Thyroid gland (tissue), 4 donors: ENCODE measurements at regions not wholly inside any gene's neighbourhood (a gene's known extent, or its start where the extent isn't known, plus 50 kb on each side); places are given as distances from the start of the nearest gene placed in this dataset.
"Not testable (repeated sequence)": the region's sequence is repeated elsewhere in the genome, so short reads cannot be mapped to it uniquely, and the experiment has no call there.

Experiments used
- DNase-seq, 2 donors: peaks; one replicate each; pipeline ENCODE4 v3.0.0-alpha.2; 2019
- H3K27ac ChIP-seq, 3 donors: fragments of 200-600 bp; sonication (generic); 1 replicate in 2 of 3; 2 replicates in 1 of 3; pipeline ENCODE4 v1.5.1; 2016 to 2019; ENCODE audit warnings: mild to moderate bottlenecking in 1 of 3, moderate library complexity in 1 of 3
- H3K27me3 ChIP-seq: fragments of 200-600 bp; sonication (generic); one replicate; pipeline ENCODE4 v1.5.1; 2019
- H3K36me3 ChIP-seq, 2 donors: fragments of 200-600 bp; sonication (generic); one replicate each; pipeline ENCODE4 v1.5.1; 2016 to 2019
- H3K4me1 ChIP-seq, 2 donors: fragments of 200-600 bp; sonication (generic); one replicate each; pipeline ENCODE4 v1.5.1; 2017 to 2019
- H3K4me3 ChIP-seq, 3 donors: fragments of 200-600 bp; sonication (generic); replicated peaks in 1 of 3; 1 replicate in 2 of 3; 2 replicates in 1 of 3; pipeline ENCODE4 v1.5.1; 2016; ENCODE audit warnings: mild to moderate bottlenecking in 1 of 3
- H3K9me3 ChIP-seq: fragments of 200-600 bp; sonication (generic); one replicate; pipeline ENCODE4 v1.5.1; 2017
- POLR2A ChIP-seq, 2 donors: fragments of 450-650 bp; IDR thresholded peaks; one replicate each; pipeline ENCODE4 v1.6.1; 2017; ENCODE audit warnings: antibody characterized with exemption in 2 of 2, mild to moderate bottlenecking in 2 of 2, moderate library complexity in 1 of 2
- WGBS, 2 donors: methylation state at CpG; one replicate each; pipeline ENCODE4 v1.1.5; 2017; 5-methylcytosine and 5-hydroxymethylcytosine counted together
- intact Hi-C: fragments of 100-400 bp; cut with DNase I; formaldehyde crosslinking; loops from one replicate; pipeline ENCODE4 v1.15.1; 2023
- TF ChIP-seq, protein P1 (sequence below), 6 experiments: fragments of 200-600 bp in 3 of 6; fragments of 450-650 bp in 3 of 6; sonication (generic) in 3 of 6; IDR thresholded peaks; one replicate each; pipeline ENCODE4 v1.5.1; 2016 to 2019; ENCODE audit warnings: antibody characterized with exemption in 6 of 6, mild to moderate bottlenecking in 2 of 6, inconsistent platforms in 1 of 6, moderate library complexity in 1 of 6

DNA sequence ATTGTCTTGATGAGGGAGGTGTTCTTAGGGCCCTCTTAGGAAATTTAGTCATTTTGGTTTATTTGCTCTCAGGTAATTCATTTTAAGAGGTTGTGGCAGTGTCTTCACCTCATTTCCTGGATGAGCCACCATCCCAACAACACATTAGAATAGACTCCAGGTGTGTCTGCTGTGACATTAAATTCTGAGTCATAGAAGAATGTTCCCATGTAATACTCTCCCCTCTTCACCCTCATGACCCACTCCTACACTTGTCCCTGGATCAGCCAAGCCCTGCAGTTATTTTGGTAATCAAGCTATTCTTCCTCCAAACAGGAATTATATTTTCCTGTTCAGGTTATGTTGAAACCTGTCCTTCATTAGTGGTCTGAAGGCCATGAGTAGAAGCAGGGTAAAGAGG lies 944.1 kb downstream of the SORCS3 start:
- DNase-seq = no peak
- no peaks in the 10 kb centered on the region for H3K27me3 ChIP-seq
- intact Hi-C loops = no loop called here
- no peaks in the 10 kb centered on the region for H3K9me3 ChIP-seq
- H3K4me3 ChIP-seq = no peak overlapping the region
- H3K27ac ChIP-seq = no peak overlapping the region
- H3K36me3 ChIP-seq = no peaks in the 10 kb centered on the region
- H3K4me1 ChIP-seq = no peaks in the 10 kb centered on the region
- TF ChIP-seq, protein P1, sequence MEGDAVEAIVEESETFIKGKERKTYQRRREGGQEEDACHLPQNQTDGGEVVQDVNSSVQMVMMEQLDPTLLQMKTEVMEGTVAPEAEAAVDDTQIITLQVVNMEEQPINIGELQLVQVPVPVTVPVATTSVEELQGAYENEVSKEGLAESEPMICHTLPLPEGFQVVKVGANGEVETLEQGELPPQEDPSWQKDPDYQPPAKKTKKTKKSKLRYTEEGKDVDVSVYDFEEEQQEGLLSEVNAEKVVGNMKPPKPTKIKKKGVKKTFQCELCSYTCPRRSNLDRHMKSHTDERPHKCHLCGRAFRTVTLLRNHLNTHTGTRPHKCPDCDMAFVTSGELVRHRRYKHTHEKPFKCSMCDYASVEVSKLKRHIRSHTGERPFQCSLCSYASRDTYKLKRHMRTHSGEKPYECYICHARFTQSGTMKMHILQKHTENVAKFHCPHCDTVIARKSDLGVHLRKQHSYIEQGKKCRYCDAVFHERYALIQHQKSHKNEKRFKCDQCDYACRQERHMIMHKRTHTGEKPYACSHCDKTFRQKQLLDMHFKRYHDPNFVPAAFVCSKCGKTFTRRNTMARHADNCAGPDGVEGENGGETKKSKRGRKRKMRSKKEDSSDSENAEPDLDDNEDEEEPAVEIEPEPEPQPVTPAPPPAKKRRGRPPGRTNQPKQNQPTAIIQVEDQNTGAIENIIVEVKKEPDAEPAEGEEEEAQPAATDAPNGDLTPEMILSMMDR (IDR thresholded peaks at IDR 0.05) = no peak
- no peak for TF ChIP-seq POLR2A (IDR thresholded peaks at IDR 0.05)

DNA sequence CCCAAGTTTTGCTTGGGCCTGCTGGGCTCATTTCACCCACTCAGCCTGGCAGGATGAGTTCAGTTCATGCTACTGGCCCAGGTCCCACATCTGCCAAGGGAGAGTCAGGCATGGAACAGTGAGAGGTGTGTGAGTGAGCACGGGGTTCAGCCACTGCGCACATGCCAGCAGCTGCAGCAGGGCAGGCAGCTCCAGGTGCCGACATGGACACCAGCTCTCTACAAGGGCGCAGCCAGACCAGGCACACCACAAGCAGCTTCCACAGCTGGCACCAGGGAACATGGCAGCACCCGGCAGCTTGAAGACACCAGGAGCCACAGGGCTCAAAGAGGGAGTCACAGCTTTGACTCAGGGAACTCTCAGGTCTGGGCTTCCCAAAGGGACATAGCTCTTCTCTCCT lies 938.0 kb downstream of the SORCS3 start:
- Histone ChIP-seq H3K4me1 (no peaks in the 10 kb centered on the region), H3K9me3 (no peaks in the 10 kb centered on the region), H3K4me3 (no peak overlapping the region), H3K36me3 (no peaks in the 10 kb centered on the region), H3K27ac (no peak overlapping the region), H3K27me3 (no peaks in the 10 kb centered on the region)
- 60 to 94% methylated on average over 1 to 5 of the region's 5 CpGs for WGBS, 2 donors
- TF ChIP-seq POLR2A (IDR thresholded peaks at IDR 0.05) = no peak
- intact Hi-C loops = no loop called here
- no peak for DNase-seq

DNA sequence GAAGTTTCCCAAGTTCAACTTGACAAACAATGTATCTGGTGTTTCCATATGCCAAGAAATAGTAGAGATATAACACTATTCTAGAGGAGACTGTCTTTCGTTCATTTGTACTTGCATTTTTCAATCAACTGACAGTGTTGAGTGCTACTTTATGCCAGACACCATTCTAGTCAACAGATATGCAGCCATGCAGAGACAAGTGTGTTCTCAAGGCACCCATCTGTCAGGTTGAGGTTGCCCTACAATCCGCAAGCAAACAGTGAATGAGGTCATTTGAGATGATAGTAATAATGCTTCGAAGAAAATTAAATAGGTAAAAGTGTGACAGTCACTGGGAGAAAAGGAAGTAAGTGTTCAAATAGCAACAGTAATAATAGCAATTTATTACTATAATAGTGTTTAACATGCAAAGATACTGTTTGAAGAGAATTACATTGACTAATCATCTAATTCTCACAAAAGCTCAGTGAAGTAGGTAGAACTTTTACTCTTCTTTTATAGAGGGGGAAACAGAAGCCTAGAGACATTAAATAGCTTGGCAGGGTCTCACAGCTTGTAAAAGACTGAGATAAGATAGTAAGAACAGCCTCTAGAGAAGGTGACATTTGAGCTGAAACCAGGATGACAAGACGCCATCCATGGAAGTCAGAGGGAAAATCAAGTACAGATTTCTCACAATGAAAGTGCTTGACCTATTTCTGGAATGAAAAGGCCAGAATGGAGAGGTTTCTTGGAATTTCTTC lies 936.9 kb downstream of the SORCS3 start:
- Histone ChIP-seq H3K9me3 (no peaks in the 10 kb centered on the region), H3K27me3 (no peaks in the 10 kb centered on the region), H3K4me3 (no peak overlapping the region), H3K27ac (no peak overlapping the region), H3K4me1 (no peaks in the 10 kb centered on the region), H3K36me3 (no peaks in the 10 kb centered on the region)
- WGBS, 2 donors = 50 to 62% methylated on average over 4 of the region's 4 CpGs
- no peak for DNase-seq
- TF ChIP-seq, protein P1 (IDR thresholded peaks at IDR 0.05) = no peak
- TF ChIP-seq POLR2A (IDR thresholded peaks at IDR 0.05) = no peak
- intact Hi-C loops = no loop called here

DNA sequence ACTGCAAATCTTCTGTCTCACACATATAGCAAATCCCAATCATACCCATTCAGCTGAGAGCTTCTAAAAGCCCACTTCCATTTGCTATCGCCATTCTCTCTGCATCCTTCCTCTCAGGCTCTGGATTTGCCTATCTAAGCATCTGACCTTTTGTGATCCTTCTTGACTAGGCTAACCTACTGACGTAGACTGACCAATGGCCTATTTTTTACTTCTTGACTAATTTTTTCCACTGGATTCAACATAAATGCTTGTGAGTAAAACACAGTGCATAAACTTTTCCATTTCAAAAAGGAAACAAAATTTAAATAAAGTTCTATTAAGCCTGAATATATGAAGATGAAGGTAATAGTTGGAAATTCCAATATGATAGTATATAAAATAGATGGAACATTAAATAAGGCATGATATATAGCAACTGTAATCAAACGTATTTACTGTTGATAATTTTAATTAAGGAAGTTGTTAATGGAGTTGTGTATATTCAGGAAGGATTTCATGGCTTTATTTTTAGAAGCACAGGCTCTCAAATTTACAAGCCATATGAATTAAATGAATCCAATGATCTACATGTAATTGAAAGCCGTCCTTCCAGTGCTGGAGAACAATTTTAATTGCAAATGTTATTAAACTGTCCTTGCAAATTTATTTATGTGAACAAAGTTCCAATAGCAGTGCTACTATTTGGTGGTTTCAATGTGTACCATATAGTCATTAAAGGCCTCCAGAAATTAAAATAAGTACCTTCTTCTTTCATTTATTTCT lies 918.4 kb downstream of the SORCS3 start:
- DNase-seq = no peak
- no peaks in the 10 kb centered on the region for H3K36me3 ChIP-seq
- H3K4me1 ChIP-seq = no peaks in the 10 kb centered on the region
- no peaks in the 10 kb centered on the region for H3K9me3 ChIP-seq
- no peak overlapping the region for H3K27ac ChIP-seq
- H3K4me3 ChIP-seq = no peak overlapping the region
- TF ChIP-seq, protein P1 (IDR thresholded peaks at IDR 0.05) = no peak
- no peak for TF ChIP-seq POLR2A (IDR thresholded peaks at IDR 0.05)
- H3K27me3 ChIP-seq = no peaks in the 10 kb centered on the region
- intact Hi-C loops = no loop called here
- 66 to 69% methylated on average over 4 of the region's 4 CpGs for WGBS, 2 donors

DNA sequence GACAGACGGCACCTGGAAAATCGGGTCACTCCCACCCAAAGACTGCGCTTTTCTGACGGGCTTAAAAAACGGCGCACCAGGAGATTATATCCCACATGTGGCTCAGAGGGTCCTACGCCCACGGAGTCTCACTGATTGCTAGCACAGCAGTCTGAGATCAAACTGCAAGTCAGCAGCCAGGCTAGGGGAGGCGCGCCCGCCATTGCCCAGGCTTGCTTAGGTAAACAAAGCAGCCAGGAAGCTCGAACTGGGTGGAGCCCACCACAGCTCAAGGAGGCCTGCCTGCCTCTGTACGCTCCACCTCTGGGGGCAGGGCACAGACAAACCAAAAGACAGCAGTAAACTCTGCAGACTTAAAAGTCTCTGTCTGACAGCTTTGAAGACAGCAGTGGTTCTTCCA lies 909.4 kb downstream of the SORCS3 start:
- H3K4me1 ChIP-seq, H3K27ac ChIP-seq, DNase-seq, H3K27me3 ChIP-seq, H3K36me3 ChIP-seq, intact Hi-C loops, H3K4me3 ChIP-seq, H3K9me3 ChIP-seq: not testable (repeated sequence)
- 90% methylated on average over 11 to 13 of the region's 13 CpGs for WGBS, 2 donors

DNA sequence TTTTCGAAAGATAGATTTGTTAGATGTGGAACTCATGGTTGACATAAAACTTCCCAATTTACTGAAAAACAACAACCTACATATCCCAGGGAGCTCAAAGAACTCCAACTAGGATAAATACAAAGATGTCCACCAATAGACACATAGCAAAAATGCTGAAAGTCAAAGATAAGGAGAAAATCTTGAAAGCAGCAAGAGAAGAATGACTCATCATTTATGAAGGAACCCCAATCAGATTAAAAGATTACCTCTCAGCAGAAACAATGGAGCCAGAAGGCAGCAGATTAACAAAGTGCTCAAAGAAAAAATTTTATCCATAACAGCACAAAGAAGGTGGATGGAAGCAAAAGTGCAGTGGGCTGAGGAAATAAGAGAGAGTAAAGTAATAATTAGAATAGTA lies 908.6 kb downstream of the SORCS3 start:
- Histone ChIP-seq H3K4me3 (no peak overlapping the region), H3K27me3 (no peaks in the 10 kb centered on the region), H3K9me3 (no peaks in the 10 kb centered on the region), H3K27ac (no peak overlapping the region), H3K36me3 (no peaks in the 10 kb centered on the region), H3K4me1 (no peaks in the 10 kb centered on the region)
- no peak for DNase-seq
- TF ChIP-seq, protein P1 (IDR thresholded peaks at IDR 0.05) = no peak
- no peak for TF ChIP-seq POLR2A (IDR thresholded peaks at IDR 0.05)
- intact Hi-C loops = no loop called here
- WGBS, 2 donors = 89 to 95% methylated on average over 1 of the region's 1 CpG
